ENCODE measurements at regions not wholly inside any gene's neighbourhood (a gene's known extent, or its start where the extent isn't known, plus 50 kb on each side); places are given as distances from the start of the nearest gene placed in this dataset.
"Not testable (repeated sequence)": the region's sequence is repeated elsewhere in the genome, so short reads cannot be mapped to it uniquely, and the experiment has no call there.

DNA sequence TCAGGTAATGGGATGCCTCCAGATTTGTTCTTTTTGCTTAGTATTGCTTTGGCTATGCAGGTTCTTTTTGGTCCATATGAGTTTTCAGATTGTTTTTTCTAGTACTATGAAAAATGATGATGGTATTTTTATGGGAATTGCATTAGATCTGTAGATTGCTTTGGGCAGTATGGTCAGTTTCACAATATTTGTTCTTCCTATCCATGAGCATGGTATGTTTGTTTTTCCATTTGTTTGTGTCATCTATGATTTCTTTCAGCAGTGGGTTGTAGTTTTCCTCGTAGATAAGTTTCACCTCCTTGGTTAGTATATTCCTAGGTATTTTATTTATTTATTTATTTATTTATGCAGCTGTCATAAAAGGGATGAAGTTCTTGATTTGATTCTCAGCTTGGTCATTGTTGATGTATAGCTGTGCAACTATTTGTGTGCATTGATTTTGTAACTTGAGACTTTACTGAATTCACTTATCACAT lies 103.9 kb upstream of the DNAH14 start:
- Mint-ChIP-seq H3K9me3 (peaks cover 15 to 17% of the 10 kb centered on the region in 2 donors), H3K36me3 (peaks cover 0 to 7% of the 10 kb centered on the region in 2 donors), H3K27ac (no peak overlapping the region)
- DNase-seq (ENCODE audit: low spot score in 2 of 2): no peak
- no peak for ATAC-seq

DNA sequence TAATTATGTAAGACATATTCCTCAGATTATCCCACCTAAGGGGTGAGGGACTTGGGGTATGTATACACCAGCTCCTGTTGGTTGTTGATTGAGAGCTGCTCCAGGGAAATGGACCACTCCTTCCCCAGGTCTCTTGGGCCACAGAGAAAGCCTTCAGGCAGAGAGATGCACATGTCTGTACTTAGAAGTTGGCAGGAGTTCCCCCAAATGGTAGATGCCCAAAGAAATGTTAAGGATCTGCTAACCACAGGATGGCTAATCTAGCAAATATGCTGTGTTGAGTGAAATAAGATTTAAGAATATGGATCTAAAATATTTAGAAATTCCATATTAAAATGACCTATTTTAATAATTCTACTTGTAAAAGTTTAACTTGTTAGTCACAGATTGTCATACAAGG lies 100.8 kb upstream of the DNAH14 start:
- Mint-ChIP-seq H3K27ac (no peak overlapping the region), H3K9me3 (peaks cover 8 to 11% of the 10 kb centered on the region in 2 donors), H3K36me3 (no peaks in the 10 kb centered on the region)
- ATAC-seq (no peak), DNase-seq (ENCODE audit: low spot score in 2 of 2) (no peak)

DNA sequence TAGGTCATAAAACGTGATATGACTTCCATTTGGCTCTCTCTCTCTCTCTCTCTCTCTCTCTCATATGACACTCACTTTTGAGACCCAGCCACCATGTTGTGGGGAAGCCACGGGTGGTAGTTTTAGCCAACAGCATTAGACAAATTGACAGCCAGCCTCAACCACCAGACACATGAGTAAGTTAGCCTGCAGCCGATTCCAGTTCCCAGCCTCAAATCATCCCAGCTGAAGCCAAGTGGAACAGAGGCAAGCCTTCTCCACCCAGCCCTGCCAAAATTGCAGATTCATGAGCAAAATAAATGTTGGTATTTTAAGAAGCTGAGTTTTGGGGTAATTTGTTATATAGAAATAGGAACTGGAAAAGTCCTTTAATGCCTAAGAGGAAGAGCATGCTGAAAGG lies 98.0 kb upstream of the DNAH14 start:
- Mint-ChIP-seq H3K36me3 (no peaks in the 10 kb centered on the region), H3K9me3 (peaks cover 0 to 7% of the 10 kb centered on the region in 2 donors), H3K27ac (no peak overlapping the region)
- no peak for DNase-seq (ENCODE audit: low spot score in 2 of 2)
- ATAC-seq: no peak

DNA sequence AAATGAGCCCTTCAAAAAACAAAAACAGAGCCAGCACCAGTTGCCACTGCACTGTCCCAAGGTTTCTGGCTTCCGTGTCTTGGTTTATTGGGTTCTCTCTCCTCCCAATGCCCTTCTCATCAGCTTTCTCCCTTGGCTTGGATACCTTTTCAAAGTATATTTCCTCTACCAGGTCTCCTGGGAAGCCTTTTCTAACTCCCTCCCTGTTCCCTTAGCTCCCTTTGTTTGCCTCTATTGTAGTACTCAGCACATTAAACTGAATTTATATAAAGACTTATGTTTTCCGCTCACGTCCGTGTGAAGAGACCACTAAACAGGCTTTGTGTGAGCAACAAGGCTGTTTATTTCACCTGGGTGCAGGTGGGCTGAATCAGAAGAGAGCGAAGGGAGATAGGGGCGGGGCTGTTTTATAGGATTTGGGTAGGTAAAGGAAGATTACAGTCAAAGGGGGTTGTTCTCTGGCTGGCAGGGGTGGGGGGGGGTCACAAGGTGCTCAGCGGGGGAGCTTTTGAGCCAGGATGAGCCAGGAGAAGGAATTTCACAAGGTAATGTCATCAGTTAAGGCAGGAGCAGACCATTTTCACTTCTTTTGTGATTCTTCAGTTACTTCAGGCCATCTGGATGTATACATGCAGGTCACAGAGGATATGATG lies 89.7 kb upstream of the DNAH14 start:
- not testable (repeated sequence) for H3K36me3 Mint-ChIP-seq, ATAC-seq, H3K27ac Mint-ChIP-seq

DNA sequence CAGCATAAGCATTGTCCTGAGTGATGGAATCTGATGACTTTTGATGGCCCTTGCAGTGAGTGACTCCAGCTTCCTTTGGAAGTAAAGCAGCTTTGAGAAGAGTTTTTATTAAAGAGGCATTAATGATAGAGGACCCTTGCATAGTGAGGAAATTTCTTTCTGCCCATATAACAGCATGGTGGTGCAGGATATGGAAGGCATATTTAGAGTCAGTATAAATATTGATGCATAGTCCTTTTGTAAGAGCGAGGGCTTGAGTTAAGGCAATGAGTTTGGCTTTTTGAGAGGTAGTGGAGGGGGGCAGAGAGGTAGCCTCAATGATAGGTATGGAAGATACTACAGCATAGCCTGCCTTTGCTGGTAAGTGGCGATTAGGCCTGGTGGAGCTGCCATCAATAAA lies 87.7 kb upstream of the DNAH14 start:
- not testable (repeated sequence) for H3K27ac Mint-ChIP-seq; H3K36me3 Mint-ChIP-seq; DNase-seq (ENCODE audit: low spot score in 2 of 2); H3K9me3 Mint-ChIP-seq; ATAC-seq

More for the DNA sequence above, 89.7 kb upstream of the DNAH14 start:
- not testable (repeated sequence) for H3K9me3 Mint-ChIP-seq; DNase-seq (ENCODE audit: low spot score in 2 of 2)

DNA sequence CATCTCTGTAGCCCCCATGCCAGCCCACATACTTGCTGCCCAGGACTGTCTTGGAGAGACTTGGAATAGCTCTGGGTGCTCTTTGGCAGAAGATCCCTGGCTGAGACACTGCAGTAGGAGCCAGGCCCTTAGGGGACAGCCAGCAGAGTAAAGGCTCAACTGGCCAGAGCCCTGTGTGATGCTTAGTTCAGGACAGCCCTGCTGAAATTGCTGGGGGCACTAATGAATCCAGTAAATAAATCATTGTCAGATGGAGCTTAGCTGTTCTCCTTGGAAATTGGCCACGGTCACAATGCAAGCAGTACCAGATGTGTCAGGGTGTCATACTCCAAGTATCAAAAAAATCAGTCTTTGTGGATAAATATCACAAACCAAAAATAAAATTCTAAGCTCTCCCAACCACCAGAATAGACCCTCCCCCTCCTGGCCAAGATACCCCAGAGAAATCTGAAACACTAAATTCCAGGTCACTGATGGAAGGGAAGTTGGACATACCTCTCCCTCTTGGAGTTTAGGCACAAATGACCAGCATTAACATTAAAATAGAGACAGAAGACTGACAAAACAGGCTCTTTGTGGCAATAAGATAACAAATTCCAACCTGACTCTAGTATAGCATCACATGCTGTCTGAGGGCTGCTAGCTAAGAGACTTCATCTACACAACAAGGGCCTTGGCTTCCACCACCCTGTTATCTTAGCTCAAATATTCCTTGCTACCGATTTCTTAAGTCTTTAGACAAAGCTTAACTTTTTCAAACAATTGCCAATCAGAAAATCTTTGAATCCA lies 83.2 kb upstream of the DNAH14 start:
- no peak overlapping the region for H3K27ac Mint-ChIP-seq
- no peak for ATAC-seq

DNA sequence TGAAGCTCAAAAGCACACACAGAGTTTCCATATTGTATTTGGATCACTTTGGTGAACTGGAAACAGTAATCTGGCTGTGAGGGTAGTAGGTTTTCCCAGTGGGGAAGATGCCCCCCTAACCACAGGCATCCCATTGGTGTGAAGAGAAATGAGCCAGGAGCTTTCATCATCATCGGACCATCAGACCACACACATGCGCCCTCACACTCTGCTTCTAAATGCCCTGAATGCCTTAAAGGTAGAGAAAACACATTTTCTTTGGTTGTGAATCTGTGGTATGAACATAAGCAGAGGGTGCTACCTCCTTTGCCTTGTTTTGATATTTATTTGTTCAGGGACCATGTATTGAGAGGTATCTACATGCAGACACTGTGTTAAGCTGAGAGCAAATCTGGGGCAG lies 79.0 kb upstream of the DNAH14 start:
- Mint-ChIP-seq H3K36me3 (no peaks in the 10 kb centered on the region), H3K9me3 (no peaks in the 10 kb centered on the region)

More for the DNA sequence above, 83.2 kb upstream of the DNAH14 start:
- no peak for DNase-seq (ENCODE audit: low spot score in 2 of 2)
- Mint-ChIP-seq H3K36me3 (no peaks in the 10 kb centered on the region), H3K9me3 (peaks cover 0 to 3% of the 10 kb centered on the region in 2 donors)

DNA sequence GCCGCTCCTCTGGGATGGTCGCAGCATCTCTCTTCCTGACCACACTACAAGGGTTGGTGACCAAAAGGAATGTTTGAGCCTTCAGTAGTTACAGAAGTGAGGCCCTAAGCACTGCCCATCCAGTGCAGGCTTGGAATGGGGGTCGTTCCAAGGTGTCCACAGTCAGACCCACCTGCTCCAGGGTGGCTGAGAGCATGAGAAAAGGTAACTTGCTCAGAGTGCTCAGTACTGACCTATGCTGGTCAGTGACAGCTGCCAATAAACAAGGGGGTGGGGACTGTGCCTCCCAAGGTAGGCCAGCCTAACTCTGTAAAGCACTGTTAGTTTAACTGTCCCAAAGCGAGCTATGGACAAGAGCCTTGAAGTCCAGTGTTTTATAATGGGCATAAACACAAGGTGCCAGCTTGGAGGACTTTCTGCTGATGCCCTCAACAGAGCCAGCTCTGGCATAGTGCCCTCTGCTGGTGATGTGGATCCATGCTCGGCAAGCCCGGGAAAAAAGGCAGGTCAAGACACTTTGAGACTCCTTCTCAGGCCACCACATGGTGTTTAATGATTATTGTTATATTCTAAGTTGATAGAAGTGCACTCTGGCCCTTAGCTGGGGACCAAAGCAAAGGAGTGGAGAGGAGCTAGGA lies 78.1 kb upstream of the DNAH14 start:
- Mint-ChIP-seq H3K9me3 (no peaks in the 10 kb centered on the region), H3K27ac (no peak overlapping the region), H3K36me3 (no peaks in the 10 kb centered on the region)
- DNase-seq (ENCODE audit: low spot score in 2 of 2) (peak in 1 of 2 donors; percentile 76), ATAC-seq (peak; percentile 37 to 75)

More for the DNA sequence above, 79.0 kb upstream of the DNAH14 start:
- DNase-seq (ENCODE audit: low spot score in 2 of 2) (no peak), ATAC-seq (no peak)
- H3K27ac Mint-ChIP-seq: no peak overlapping the region

DNA sequence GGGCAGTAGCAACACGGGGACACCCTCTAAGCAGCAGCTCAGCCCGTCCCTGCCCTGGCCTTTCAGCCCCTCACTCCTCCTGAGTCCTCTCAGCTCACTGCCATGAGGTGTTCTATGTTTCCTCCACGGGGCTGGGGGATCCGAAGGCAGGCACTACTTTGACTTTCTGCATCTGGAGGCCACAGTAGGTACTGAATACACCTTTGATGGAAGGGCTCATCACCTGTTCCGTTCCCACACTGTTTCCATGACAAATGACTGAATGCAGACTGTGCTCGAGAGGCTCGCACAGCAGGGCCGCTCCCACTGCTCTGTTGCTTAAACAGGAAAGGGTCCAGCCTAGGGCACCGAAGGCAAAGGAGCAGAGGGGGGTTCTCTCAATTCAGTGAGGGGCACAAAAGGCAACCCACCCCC lies 77.6 kb upstream of the DNAH14 start:
- ATAC-seq (peak; percentile 16 to 69), DNase-seq (ENCODE audit: low spot score in 2 of 2) (no peak)
- Mint-ChIP-seq H3K36me3 (no peaks in the 10 kb centered on the region), H3K9me3 (no peaks in the 10 kb centered on the region), H3K27ac (no peak overlapping the region)

DNA sequence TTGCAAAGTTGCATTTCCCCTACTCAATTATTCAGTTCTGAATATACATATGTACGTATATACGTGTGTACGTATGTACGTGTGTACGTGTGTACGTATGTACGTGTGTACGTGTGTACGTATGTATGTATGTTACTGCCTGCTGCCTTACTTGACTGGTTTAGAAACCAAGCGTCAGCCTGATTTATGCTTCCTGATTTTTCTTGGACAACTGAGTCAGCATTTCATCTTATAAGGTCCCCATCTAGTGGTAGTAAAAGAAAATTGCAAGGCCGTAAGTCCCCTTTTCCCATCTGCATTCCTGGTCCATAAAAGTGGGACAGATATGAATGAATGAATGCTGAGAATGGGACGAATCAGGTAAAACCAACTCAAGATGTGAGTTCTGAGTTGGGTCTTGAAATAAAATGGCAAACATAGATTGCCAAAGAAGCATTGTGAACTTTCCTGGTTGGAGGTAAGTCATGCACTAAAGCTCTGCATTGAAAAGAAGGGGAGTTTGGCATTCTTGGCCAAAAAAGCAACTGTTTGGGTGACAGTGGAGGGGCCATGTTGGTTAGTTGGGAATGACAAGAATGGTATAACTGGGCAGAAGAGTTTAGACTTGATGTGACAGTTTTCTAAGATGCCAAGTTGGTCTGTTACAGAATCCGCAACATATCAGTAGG lies 76.4 kb upstream of the DNAH14 start:
- no peak overlapping the region for H3K27ac Mint-ChIP-seq

DNA sequence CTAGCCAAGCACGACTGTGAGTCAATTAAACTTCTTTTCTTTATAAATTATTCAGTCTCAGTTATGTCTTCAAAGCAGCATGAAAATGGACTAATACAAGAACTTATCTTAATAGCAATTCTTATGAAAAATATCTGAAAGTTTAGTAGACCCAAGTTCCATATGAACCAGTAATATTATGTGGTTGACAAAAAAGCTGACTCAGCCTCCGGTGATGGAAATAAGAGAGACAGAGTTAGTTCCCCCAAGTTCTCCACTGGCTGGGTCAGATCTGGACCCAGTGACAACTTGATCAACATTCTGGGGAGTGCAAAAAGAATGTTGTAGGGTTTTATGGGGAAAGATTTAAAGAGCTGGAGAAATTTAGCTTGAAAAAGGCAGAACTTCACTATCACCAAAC lies 72.5 kb upstream of the DNAH14 start:
- no peak overlapping the region for H3K27ac Mint-ChIP-seq

More for the DNA sequence above, 76.4 kb upstream of the DNAH14 start:
- no peaks in the 10 kb centered on the region for H3K9me3 Mint-ChIP-seq
- ATAC-seq: no peak
- no peaks in the 10 kb centered on the region for H3K36me3 Mint-ChIP-seq
- DNase-seq (ENCODE audit: low spot score in 2 of 2): no peak

DNA sequence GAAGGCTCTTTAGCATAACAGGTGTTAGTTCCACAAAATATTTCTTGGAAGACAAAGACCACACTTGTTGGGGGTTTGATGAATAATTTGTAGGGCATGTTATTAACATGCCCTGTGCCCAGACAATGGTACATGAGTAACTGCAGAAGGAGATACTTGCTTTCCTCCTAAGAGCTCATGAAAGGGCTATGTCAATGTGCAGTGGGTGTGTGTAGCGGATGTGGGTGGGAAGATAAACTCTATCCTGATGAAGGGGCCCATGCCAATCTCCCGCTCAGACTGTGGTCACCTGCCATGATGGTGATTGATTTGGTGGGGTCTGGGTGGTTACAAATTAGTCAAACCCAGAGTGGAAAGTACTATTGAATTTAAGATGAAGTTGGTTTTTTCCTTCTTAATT lies 69.8 kb upstream of the DNAH14 start:
- ATAC-seq (peak in 1 of 2 donors; percentile 40), DNase-seq (ENCODE audit: low spot score in 2 of 2) (no peak)
- no peaks in the 10 kb centered on the region for H3K36me3 Mint-ChIP-seq
- H3K27ac Mint-ChIP-seq: no peak overlapping the region
- no peaks in the 10 kb centered on the region for H3K9me3 Mint-ChIP-seq

More for the DNA sequence above, 72.5 kb upstream of the DNAH14 start:
- Mint-ChIP-seq H3K9me3 (no peaks in the 10 kb centered on the region), H3K36me3 (no peaks in the 10 kb centered on the region)
- ATAC-seq (no peak), DNase-seq (ENCODE audit: low spot score in 2 of 2) (no peak)

DNA sequence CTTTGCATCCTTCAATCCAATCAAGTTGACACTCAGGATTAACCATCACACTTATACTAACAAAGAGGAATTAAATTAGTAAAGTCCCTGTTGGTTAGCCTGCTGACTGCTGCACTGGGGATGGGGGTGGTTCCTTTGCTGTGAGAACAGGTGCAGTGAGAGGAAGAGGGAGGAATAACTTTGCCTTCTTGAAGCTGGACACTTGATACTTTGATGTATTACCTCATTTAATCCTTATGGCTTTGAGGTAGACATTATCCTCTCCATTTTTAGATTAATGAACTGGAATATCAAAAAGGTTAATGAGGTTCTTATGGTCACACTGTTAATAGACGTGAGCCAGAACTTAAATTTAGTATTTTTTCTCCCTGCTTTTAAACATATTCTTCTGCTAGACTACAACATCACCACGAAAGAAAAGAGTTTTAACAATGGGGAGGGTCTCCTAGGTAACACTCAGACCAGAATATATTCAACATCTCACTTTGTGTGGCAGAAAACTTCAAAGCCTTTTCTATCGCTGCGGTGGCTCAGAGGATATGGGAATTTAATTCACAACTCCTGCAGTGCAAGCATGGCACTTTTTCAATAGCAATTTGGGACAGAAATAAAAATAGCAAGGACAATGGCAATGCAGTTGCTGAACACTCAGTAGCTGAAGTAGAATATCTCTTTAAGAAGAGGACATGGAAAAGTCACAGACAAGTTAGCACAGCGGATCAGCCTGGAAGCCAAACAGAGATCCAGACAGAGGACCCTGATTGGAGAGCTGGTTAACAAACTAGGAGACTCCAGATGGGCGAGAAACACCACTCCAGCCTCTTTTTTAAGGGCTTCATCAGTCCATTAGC lies 68.8 kb upstream of the DNAH14 start:
- no peak for ATAC-seq
- H3K9me3 Mint-ChIP-seq: no peaks in the 10 kb centered on the region
- DNase-seq (ENCODE audit: low spot score in 2 of 2): no peak
- H3K27ac Mint-ChIP-seq: no peak overlapping the region
- no peaks in the 10 kb centered on the region for H3K36me3 Mint-ChIP-seq

DNA sequence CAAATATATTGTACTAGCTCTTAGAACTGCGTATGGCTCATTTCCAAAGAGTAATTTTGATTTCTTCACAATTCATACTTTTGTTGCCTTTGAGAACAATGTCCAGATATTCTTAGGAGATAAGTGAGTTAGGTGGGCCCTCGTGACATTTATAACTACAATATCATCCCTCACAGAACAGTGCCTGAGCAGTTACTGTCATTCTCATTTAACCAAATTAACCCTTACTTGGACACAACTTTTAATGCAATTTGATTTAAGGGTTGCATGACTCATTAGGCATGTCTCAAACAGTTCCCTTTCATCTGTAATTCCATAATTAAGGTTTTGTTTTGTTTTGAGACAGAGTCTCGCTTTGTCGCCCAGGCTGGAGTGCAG lies 68.1 kb upstream of the DNAH14 start:
- DNase-seq (ENCODE audit: low spot score in 2 of 2): no peak
- Mint-ChIP-seq H3K9me3 (peaks cover 0 to 5% of the 10 kb centered on the region in 2 donors), H3K27ac (no peak overlapping the region), H3K36me3 (no peaks in the 10 kb centered on the region)
- ATAC-seq: no peak

DNA sequence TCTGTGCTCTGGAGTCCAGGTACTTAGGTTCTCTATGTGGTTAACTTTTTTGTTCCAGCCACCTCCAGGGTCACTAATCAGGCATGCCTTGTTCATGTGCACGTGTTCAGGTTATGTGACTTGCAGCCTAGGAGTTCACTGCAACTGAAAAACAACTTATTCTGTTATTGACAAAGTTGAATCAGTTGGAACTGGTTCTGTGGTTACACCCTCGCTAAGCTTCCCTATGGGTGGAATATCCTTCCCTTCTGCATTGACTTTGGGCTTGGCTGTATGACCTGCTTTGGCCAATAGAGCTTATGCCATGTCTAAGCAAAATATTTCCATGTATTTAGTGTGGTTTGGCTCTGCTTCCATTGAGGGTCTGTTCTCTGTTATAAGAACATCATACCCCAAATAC lies 66.0 kb upstream of the DNAH14 start:
- no peak for ATAC-seq
- no peak overlapping the region for H3K27ac Mint-ChIP-seq
- no peaks in the 10 kb centered on the region for H3K36me3 Mint-ChIP-seq

DNA sequence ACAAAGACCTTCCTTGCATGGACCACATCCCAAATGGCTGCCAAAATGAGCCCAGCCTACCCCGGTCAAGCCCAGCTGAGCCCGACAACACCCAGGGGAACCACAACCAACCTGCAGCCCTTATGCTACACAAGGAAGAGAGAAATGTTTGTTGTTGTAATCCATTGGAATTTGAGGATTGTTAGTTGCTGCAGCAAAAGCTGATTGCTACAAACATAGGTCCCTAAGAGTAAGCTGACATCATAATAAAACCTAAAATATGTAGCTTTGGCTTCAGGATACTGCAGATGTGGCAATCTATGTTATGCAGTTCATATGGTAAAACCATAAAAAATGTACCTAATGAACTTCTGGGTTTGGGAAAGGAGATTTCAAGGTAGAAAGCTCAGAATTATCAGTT lies 65.5 kb upstream of the DNAH14 start:
- peaks cover 0 to 5% of the 10 kb centered on the region in 2 donors for H3K9me3 Mint-ChIP-seq
- H3K27ac Mint-ChIP-seq: no peak overlapping the region
- DNase-seq (ENCODE audit: low spot score in 2 of 2): no peak
- no peak for ATAC-seq
- no peaks in the 10 kb centered on the region for H3K36me3 Mint-ChIP-seq

More for the DNA sequence above, 66.0 kb upstream of the DNAH14 start:
- DNase-seq (ENCODE audit: low spot score in 2 of 2): no peak
- H3K9me3 Mint-ChIP-seq: peaks cover 0 to 5% of the 10 kb centered on the region in 2 donors

Data from activated naive CD4-positive, alpha-beta T cell treated with anti-CD3 and anti-CD28 coated beads, Interleukin-2, amount 50 U/mL, for 72 hours (primary cell).